IPS-NIHi7 (cell line): ENCODE measurements at regions not wholly inside any gene's neighbourhood (a gene's known extent, or its start where the extent isn't known, plus 50 kb on each side); places are given as distances from the start of the nearest gene placed in this dataset.
"Not testable (repeated sequence)": the region's sequence is repeated elsewhere in the genome, so short reads cannot be mapped to it uniquely, and the experiment has no call there.

Source experiments
- DNase-seq: peaks from one replicate; pipeline ENCODE4 v3.0.0; 2012; ENCODE audit warnings: mixed read lengths; ENCODE audit errors: extremely low spot score

- DNase-seq: no peak
Observed at GRCh38 chr21:18715606-18716005, 312.0 kb upstream of the TMPRSS15 start.

- no peak for DNase-seq
Observed at GRCh38 chr21:18716578-18717138, 313.1 kb upstream of the TMPRSS15 start.

DNA sequence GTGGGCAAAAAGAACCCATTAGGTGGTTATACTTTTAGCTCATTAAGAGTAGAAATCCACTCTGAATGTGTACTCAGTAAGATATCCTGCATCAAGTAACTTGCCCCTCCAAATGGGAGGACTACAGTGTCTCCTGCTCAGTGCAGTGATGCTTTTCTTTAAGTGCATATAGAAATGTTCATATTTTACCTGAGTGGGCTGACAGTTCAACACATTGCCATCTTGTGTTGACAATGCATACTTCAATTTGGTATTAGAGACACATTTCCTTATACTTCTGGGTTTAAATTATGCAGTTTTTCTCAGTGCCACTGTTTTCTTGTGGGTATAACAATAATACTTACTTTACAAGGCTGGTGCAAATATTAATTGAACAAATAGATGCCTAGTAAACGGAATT is 318.6 kb upstream of the TMPRSS15 start:
- DNase-seq: no peak

GRCh38 chr21:18723171-18723570 is 319.6 kb upstream of the TMPRSS15 start:
- DNase-seq: no peak

DNA sequence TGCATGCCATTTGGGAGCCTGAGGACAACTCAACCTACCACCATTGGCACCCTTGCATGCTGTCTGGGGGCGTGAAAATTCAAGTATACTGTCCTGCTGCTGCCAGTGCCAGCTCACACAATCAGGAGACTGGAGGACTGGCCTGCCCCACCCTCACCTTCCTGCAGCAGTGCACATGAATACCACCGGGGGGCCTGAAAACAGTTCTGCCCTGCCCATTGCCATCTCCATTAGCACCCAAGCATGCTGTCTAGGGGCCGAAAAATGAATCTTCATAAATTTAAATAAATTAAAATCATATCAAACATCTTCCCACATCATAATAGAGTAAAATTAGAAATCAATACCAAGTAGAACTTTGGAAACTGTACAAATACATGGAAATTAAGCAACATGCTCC is 322.1 kb upstream of the TMPRSS15 start:
- peak; percentile 53 for DNase-seq

- DNase-seq: no peak
Observed at GRCh38 chr21:18741954-18742353, 338.4 kb upstream of the TMPRSS15 start.

- no peak for DNase-seq
Observed at GRCh38 chr21:18743531-18743930, 339.9 kb upstream of the TMPRSS15 start.

- DNase-seq: no peak
Observed at GRCh38 chr21:18744840-18745239, 341.3 kb upstream of the TMPRSS15 start.

GRCh38 chr21:18752894-18753293 is 349.3 kb upstream of the TMPRSS15 start:
- DNase-seq: not testable (repeated sequence)

DNA sequence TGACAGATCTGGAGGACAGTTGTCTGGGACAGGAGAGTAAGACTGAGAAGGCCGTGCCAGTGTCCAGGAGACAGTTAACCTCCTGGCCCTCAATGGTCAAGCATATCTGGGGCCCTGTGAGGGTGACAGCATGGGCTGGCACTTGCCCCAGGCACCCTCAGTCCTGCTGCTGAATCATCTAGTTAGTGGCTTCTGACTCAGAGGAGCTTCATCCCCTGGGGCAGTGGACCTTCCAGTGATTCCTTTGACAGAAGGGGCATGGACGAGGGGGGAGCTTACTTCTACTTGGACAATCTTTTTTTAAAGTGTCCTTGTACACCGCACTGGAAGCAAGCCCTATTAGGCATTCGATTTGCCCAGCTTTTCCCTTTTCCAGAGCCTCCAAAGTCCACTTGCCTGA is 352.7 kb upstream of the TMPRSS15 start:
- DNase-seq: not testable (repeated sequence)

- DNase-seq: no peak
Observed at GRCh38 chr21:18759267-18759666, 355.7 kb upstream of the TMPRSS15 start.

DNA sequence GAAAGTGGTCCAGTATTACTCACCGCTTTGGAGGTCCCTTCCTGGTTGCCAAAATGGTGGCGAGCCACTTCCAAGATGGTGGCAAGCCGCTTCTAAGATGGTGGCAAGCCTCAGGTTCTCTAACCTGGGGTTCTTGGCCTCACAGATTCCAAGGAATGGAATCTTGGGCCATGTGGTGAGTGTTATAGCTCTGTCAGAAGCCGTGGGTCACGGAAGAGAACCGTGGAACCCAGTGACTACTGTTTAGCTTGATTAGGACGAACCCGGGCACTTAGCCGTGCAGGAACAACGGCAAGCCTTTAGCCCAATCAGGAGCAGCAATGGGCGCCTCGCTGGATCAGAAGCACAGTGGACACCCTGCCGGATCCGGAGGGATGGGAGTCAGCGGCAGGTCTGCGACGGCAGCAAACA is 356.2 kb upstream of the TMPRSS15 start:
- DNase-seq: no peak

GRCh38 chr21:18760247-18760646 is 356.7 kb upstream of the TMPRSS15 start:
- no peak for DNase-seq

DNA sequence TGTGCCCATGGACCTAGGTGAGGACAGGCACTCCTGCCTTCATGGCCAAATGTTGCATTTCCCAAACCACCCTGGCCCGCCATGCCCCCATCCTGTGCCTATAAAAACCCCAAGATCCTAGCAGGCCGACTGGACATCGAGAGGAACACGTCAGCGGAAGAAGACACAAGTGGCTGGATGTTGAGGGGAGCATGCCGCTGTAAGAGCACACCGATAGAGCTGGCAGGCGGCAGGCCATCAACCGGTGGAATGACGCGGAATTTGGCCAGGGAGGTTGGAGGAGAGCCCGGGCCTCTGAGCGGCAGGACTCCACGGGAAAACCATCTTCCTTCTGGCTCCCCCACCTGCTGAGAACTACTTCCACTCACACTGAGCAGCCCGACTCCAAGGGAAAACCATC is 361.1 kb upstream of the TMPRSS15 start:
- no peak for DNase-seq

DNA sequence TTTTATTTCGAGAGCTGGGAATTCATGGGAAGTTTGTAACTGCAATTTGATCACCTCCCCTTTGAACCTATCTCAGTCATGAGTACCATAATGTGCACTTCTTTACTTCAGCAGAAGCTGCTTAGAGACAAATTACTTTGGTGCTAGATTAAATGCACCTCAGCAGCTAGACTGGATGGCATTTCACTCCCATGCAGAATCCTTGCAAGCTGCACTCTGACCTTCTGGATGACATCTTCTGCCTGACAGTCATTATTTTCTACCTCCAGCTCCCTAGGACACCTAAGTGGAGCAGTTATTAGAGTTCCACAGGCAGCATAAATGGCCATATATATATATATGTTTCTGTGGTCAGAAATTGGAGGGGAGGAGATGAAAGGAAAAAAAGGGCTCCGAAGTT is 366.0 kb upstream of the TMPRSS15 start:
- DNase-seq: no peak

- no peak for DNase-seq
Observed at GRCh38 chr21:18771845-18772380, 368.3 kb upstream of the TMPRSS15 start.

- DNase-seq: no peak
Observed at GRCh38 chr21:18772404-18772803, 368.8 kb upstream of the TMPRSS15 start.

GRCh38 chr21:18772897-18773296 is 369.3 kb upstream of the TMPRSS15 start:
- no peak for DNase-seq

DNA sequence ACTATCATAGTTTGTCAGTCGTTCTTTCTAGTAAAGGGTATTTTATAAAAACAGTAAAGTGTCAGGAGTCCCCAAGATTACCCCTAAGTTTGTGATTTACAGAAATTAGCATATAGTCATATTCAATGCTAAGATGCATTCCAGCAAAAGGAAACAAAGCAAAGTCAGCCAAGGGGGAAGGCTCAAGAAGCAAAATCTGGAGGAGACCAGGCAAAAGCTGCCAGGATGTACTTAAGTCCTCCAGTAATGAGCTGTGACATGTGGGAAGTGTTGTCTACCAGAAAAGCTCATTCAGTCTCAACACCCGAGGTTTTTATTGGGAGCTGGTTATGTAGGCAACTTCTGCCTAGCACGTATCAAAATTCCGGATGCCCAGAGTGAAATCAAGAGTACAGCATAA is 373.4 kb upstream of the TMPRSS15 start:
- no peak for DNase-seq

DNA sequence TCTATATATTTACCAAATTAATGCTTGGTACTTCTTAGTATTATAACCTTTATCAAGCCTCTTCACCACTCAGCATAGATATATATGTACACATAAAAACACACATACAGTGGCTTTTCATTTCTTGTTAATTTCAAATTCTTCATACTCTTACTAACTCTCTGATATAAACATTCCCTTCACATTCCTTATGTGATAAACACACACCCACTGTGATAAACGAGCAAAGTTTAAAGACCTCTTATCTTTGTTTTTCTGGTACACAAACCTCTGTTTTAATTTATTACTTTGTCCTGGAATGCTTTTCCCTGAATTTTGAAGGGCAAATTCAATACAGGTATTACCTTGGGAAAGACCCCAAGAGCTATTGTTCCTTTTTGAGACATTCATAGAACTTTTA is 379.1 kb upstream of the TMPRSS15 start:
- DNase-seq: no peak

DNA sequence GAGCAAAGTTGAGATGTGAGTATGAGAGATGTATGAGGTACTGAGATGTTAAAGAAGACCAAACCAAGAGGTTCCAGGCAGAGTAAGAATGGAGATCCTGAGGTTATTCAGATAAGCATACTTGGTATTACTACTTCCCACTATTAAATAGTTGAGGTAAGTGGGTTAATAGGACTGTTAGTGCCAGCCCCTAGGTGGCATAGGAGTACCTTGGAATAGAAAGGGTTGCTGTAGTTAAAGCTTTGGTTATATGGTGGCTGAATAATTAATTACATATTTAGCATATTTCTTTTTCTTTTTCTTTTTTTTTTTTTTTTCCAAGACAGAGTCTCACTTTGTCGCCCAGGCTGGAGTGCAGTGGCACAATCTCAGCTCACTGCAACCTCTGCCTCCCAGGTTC is 397.9 kb upstream of the TMPRSS15 start:
- DNase-seq: peak; percentile 18

DNA sequence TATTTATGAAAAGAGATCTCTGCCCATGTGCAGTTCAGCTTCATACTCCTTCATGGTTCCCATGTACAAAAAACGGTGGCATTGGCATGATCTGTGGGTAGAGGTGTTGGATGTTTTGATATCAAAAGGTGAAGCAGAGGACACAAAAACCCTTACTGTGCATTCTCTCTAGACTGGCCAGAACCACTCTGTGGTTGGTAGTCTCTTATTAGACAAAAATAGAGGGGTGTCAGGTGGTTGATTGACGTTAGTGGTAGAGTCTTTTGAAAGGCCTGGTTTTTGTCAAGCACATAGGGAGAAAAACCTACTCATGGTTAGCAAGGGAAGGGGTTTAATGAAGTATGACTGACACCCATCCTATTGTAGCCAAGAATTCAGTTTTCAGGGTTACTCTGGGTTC is 400.0 kb upstream of the TMPRSS15 start:
- no peak for DNase-seq

- no peak for DNase-seq
Observed at GRCh38 chr21:18810136-18810535, 406.6 kb upstream of the TMPRSS15 start.

DNA sequence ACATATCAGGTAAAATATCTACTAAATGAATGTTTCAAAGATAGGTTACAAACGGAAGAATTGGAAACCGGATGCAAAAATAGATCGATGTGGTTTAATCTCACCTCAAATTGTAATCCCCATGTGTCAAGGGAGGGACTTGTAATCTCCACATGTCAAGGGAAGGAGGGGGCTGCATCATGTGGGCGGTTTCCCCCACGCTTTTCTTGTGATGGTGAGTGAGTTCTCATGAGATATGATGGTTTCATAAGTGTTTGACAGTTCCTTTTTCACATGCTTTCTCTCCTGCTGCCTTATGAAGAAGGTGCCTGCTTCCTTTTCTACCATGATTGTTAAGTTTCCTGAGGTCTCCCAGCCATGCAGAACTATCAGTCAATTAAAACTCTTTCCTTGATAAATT is 408.7 kb upstream of the TMPRSS15 start:
- DNase-seq: no peak
